B cell (primary cell): ENCODE measurements at regions not wholly inside any gene's neighbourhood (a gene's known extent, or its start where the extent isn't known, plus 50 kb on each side); places are given as distances from the start of the nearest gene placed in this dataset.

Experiments
- ATAC-seq: fragments of 200-7000 bp; cut with Tn5 transposase; one replicate; pipeline ENCODE4 v1.10.0; 2021; ENCODE audit warnings: low read depth, mild to moderate bottlenecking, moderate number of reproducible peaks, moderate library complexity
- CTCF ChIA-PET: fragments of 350-600 bp; sonication (Branson Sonifier 250); formaldehyde crosslinking; loops from one replicate; lab custom pipeline; 2021; ENCODE audit warnings: antibody characterized with exemption, inconsistent platforms; lab: Charles Lee
- POLR2A ChIA-PET: fragments of 350-600 bp; sonication (Branson Sonifier 250); formaldehyde crosslinking; loops from one replicate; lab custom pipeline; 2021; ENCODE audit warnings: antibody characterized with exemption; lab: Charles Lee
- DNase-seq: peaks from one replicate; pipeline ENCODE4 v3.0.0; 2013
- H2AFZ ChIP-seq: 2 replicates; pipeline ENCODE4 v1.6.1; 2012; ENCODE audit warnings: mild to moderate bottlenecking, low read depth, low read length; ENCODE audit not compliant: insufficient read depth, poor library complexity, severe bottlenecking
- H3K27ac ChIP-seq, 2 donors: 1 replicate in 1 of 2; 2 replicates in 1 of 2; pipeline ENCODE4 v1.5.1; 2012 to 2013; ENCODE audit warnings: low read length in 2 of 2, mild to moderate bottlenecking in 2 of 2, moderate library complexity in 1 of 2
- H3K27me3 ChIP-seq, 4 experiments: fragments of 200-600 bp in 1 of 4; sonication (generic) in 1 of 4; replicated peaks in 1 of 4; 1 replicate in 2 of 4; 2 replicates in 2 of 4; pipeline versions ENCODE4 v1.6.1 to v1.7.0; 2013 to 2016; ENCODE audit warnings: low read length in 3 of 4, mild to moderate bottlenecking in 2 of 4, mixed read lengths in 1 of 4, moderate library complexity in 1 of 4; ENCODE audit not compliant: insufficient read depth in 4 of 4, control insufficient read depth in 3 of 4; ENCODE audit errors: control extremely low read depth in 1 of 4
- H3K36me3 ChIP-seq, 2 experiments: replicated peaks in 1 of 2; 1 replicate in 1 of 2; 2 replicates in 1 of 2; pipeline versions ENCODE4 v1.6.1 to v1.7.1; 2013; ENCODE audit warnings: low read length in 1 of 2; ENCODE audit not compliant: insufficient read depth in 2 of 2, control insufficient read depth in 1 of 2; ENCODE audit errors: control extremely low read depth in 1 of 2, extremely low read depth in 1 of 2
- H3K4me1 ChIP-seq, 2 donors: fragments of 200-600 bp in 1 of 2; sonication (generic) in 1 of 2; 1 replicate in 1 of 2; 2 replicates in 1 of 2; pipeline versions ENCODE4 v1.5.1 to v1.6.1; 2013 to 2017; ENCODE audit warnings: low read length in 2 of 2; ENCODE audit not compliant: control insufficient read depth in 2 of 2, insufficient read depth in 2 of 2
- H3K4me2 ChIP-seq: replicated peaks from 2 replicates; pipeline ENCODE3; 2012; ENCODE audit warnings: mild to moderate bottlenecking, low read depth, low read length; ENCODE audit not compliant: poor library complexity, severe bottlenecking
- H3K4me3 ChIP-seq, 5 experiments: fragments of 200-600 bp in 1 of 5; sonication (generic) in 1 of 5; 1 replicate in 3 of 5; 2 replicates in 2 of 5; pipeline versions ENCODE4 v1.5.1 to v1.7.0; 2011 to 2016; ENCODE audit warnings: low read length in 4 of 5, mild to moderate bottlenecking in 4 of 5, low read depth in 2 of 5, control low read depth in 1 of 5, moderate library complexity in 1 of 5; ENCODE audit not compliant: insufficient read depth in 1 of 5; ENCODE audit errors: control extremely low read depth in 1 of 5, extremely low read depth in 1 of 5
- H3K79me2 ChIP-seq: fragments of 200-600 bp; sonication (generic); one replicate; pipeline ENCODE4 v1.6.0; 2016; ENCODE audit warnings: low read length; ENCODE audit not compliant: control insufficient read depth, insufficient read depth
- H3K9ac ChIP-seq: fragments of 200-600 bp; sonication (generic); 2 replicates; pipeline ENCODE4 v1.6.1; 2017; ENCODE audit warnings: mild to moderate bottlenecking, low read length, moderate library complexity
- H3K9me3 ChIP-seq, 3 donors: one replicate each; pipeline versions ENCODE4 v1.6.1 to v1.7.1; 2013; ENCODE audit warnings: low read length in 2 of 3; ENCODE audit not compliant: control insufficient read depth in 2 of 3, insufficient read depth in 1 of 3; ENCODE audit errors: control extremely low read depth in 1 of 3
- H4K20me1 ChIP-seq: 2 replicates; pipeline ENCODE4 v1.6.0; 2012; ENCODE audit warnings: mild to moderate bottlenecking, low read length; ENCODE audit not compliant: insufficient read depth, control insufficient read depth, poor library complexity, severe bottlenecking
- H3K27ac Mint-ChIP-seq: one replicate; pipeline ENCODE4 v1.8.0; 2021; ENCODE audit warnings: mixed read lengths
- H3K27me3 Mint-ChIP-seq: one replicate; pipeline ENCODE4 v1.8.0; 2021; ENCODE audit warnings: mixed read lengths
- H3K4me1 Mint-ChIP-seq: one replicate; pipeline ENCODE4 v1.8.0; 2021; ENCODE audit warnings: mixed read lengths
- H3K4me3 Mint-ChIP-seq: one replicate; pipeline ENCODE4 v1.8.0; 2021; ENCODE audit warnings: mixed read lengths
- H3K9me3 Mint-ChIP-seq: one replicate; pipeline ENCODE4 v1.8.0; 2022; ENCODE audit warnings: mixed read lengths; ENCODE audit not compliant: insufficient read depth
- CTCF ChIP-seq: fragments of 200-600 bp; IDR thresholded peaks from one replicate; pipeline ENCODE4 v1.8.0; 2022; ENCODE audit warnings: antibody characterized with exemption, mild to moderate bottlenecking
- EZH2 ChIP-seq: IDR thresholded peaks from 2 replicates; pipeline ENCODE4 v1.6.1; 2012; ENCODE audit warnings: borderline replicate concordance, low read depth, mild to moderate bottlenecking, moderate library complexity, low read length; ENCODE audit not compliant: insufficient read depth, poor library complexity, severe bottlenecking
- WGBS: methylation state at CpG from one replicate; pipeline ENCODE4 v1.1.5; 2013; ENCODE audit warnings: missing lambda C conversion rate; ENCODE audit not compliant: insufficient coverage; 5-methylcytosine and 5-hydroxymethylcytosine counted together
- intact Hi-C: fragments of 100-400 bp; cut with micrococcal nuclease; formaldehyde crosslinking; loops from one replicate; pipeline ENCODE4 v1.10.0; 2022

- Histone ChIP-seq H3K79me2 (no peaks in the 10 kb centered on the region), H3K4me1 (no peaks in the 10 kb centered on the region), H3K4me3 (no peak overlapping the region), H3K27ac (no peak overlapping the region), H3K4me2 (no peak overlapping the region), H3K9me3 (no peaks in the 10 kb centered on the region), H3K36me3 (no peaks in the 10 kb centered on the region), H3K27me3 (no peaks in the 10 kb centered on the region), H4K20me1 (no peaks in the 10 kb centered on the region), H3K9ac (no peak overlapping the region), H2AFZ (no peak overlapping the region)
- Mint-ChIP-seq H3K27ac (no peak overlapping the region), H3K4me3 (no peak overlapping the region), H3K27me3 (no peaks in the 10 kb centered on the region), H3K9me3 (no peaks in the 10 kb centered on the region), H3K4me1 (no peaks in the 10 kb centered on the region)
- intact Hi-C loops = no loop called here
- no peak for ATAC-seq
- no peak for TF ChIP-seq EZH2
- TF ChIP-seq CTCF = no peak
- POLR2A ChIA-PET = no interaction called here
- no CpG with 5 or more reads among the region's 4 CpGs for WGBS
- CTCF ChIA-PET = no interaction called here
- DNase-seq = no peak
Observed at GRCh38 chr7:114755856-114756255, 166.0 kb upstream of the MDFIC start.

GRCh38 chr7:114758661-114759227, 163.2 kb upstream of the MDFIC start:
- TF ChIP-seq CTCF = no peak
- no peak for TF ChIP-seq EZH2
- ChIA-PET CTCF (no interaction called here), POLR2A (no interaction called here)
- no peaks in the 10 kb centered on the region for H3K9me3 Mint-ChIP-seq
- Histone ChIP-seq H3K4me1 (no peaks in the 10 kb centered on the region), H3K27me3 (no peaks in the 10 kb centered on the region), H3K4me3 (no peak overlapping the region), H2AFZ (no peak overlapping the region), H3K79me2 (no peaks in the 10 kb centered on the region), H3K9me3 (no peaks in the 10 kb centered on the region), H4K20me1 (no peaks in the 10 kb centered on the region), H3K36me3 (no peaks in the 10 kb centered on the region), H3K27ac (no peak overlapping the region), H3K9ac (no peak overlapping the region), H3K4me2 (no peak overlapping the region)
- DNase-seq (no peak), ATAC-seq (no peak)
- no peak overlapping the region for H3K27ac Mint-ChIP-seq
- 100% methylated on average over 1 of the region's 4 CpGs for WGBS
- no peaks in the 10 kb centered on the region for H3K27me3 Mint-ChIP-seq
- intact Hi-C loops = no loop called here
- no peaks in the 10 kb centered on the region for H3K4me1 Mint-ChIP-seq
- H3K4me3 Mint-ChIP-seq = no peak overlapping the region
